ENCODE measurements at regions not wholly inside any gene's neighbourhood (a gene's known extent, or its start where the extent isn't known, plus 50 kb on each side); places are given as distances from the start of the nearest gene placed in this dataset.

- Histone ChIP-seq H3K27ac (ENCODE audit: control insufficient read depth, insufficient read depth) (no peak overlapping the region), H3K36me3 (ENCODE audit: control insufficient read depth in 2 of 2, insufficient read depth in 2 of 2, low read length in 1 of 2) (no peaks in the 10 kb centered on the region), H3K27me3 (replicated peaks in 1 of 2; ENCODE audit: control insufficient read depth in 2 of 2, insufficient read depth in 2 of 2, low read length in 1 of 2) (no peaks in the 10 kb centered on the region), H3K4me2 (ENCODE audit: control insufficient read depth, insufficient read depth) (no peak overlapping the region), H4K20me1 (ENCODE audit: control insufficient read depth, insufficient read depth) (no peaks in the 10 kb centered on the region), H3K9me3 (replicated peaks; ENCODE audit: control insufficient read depth, insufficient read depth, low read length) (no peaks in the 10 kb centered on the region; the same call in 2 of the 3 replicates), H3K9ac (ENCODE audit: control insufficient read depth, insufficient read depth, low read length) (no peak overlapping the region), H3K4me1 (ENCODE audit: control insufficient read depth, insufficient read depth, low read length) (no peaks in the 10 kb centered on the region), H3K4me3 (no peak overlapping the region), H2AFZ (ENCODE audit: control insufficient read depth, low read depth, low read length) (no peak overlapping the region), H3K79me2 (ENCODE audit: control insufficient read depth, insufficient read depth, low read length) (no peaks in the 10 kb centered on the region)
- no peak for FAIRE-seq
- ChIA-PET CTCF (no interaction called here), SMC1A (ENCODE audit: uncharacterized antibody, unreplicated experiment) (no interaction called here), POLR2A (no interaction called here), RAD21 (ENCODE audit: unreplicated experiment) (no interaction called here)
- intact Hi-C loops (cut with micrococcal nuclease; ENCODE audit: unreplicated experiment), result no loop called here
- no TSS peak for BruUV-seq (replicated peaks)
- no peak for DNase-seq (ENCODE audit: low read depth, low spot score)
- ATAC-seq, result no peak
- WGBS (ENCODE audit: insufficient coverage, insufficient replicate concordance, low lambda C conversion rate, missing lambda C conversion rate), result 22% methylated on average over 7 of the region's 7 CpGs
- in situ Hi-C loops (cut with MboI), result no loop called here
- TF ChIP-seq SPI1 (IDR thresholded peaks at IDR 0.05; ENCODE audit: borderline replicate concordance, insufficient read depth, low read depth, low read length), result no peak
- no peak for TF ChIP-seq SREBF2 (IDR thresholded peaks at IDR 0.05; ENCODE audit: low read length)
- TF ChIP-seq POLR2AphosphoS2 (IDR thresholded peaks at IDR 0.05; ENCODE audit: low read depth, low read length), result no peak
- no peak for TF ChIP-seq MEF2A (IDR thresholded peaks at IDR 0.05; ENCODE audit: insufficient read depth, low read depth, low read length)
- TF ChIP-seq KAT2A (conservative IDR thresholded peaks at IDR 0.05; ENCODE audit: control insufficient read depth, low read depth, low read length), result no peak
- no peak for TF ChIP-seq ZNF207 (IDR thresholded peaks at IDR 0.05; ENCODE audit: borderline replicate concordance)
- TF ChIP-seq SUZ12 (IDR thresholded peaks at IDR 0.05; ENCODE audit: unreplicated experiment), result no peak
- no peak for TF ChIP-seq ZBTB33 (IDR thresholded peaks at IDR 0.05)
- TF ChIP-seq RELB (IDR thresholded peaks at IDR 0.05; ENCODE audit: low read depth), result no peak
Observed at GRCh38 chr10:10819206-10819856, 198.3 kb upstream of the CELF2 start.
